Gastrocnemius medialis (tissue), 4 donors: ENCODE measurements at regions not wholly inside any gene's neighbourhood (a gene's known extent, or its start where the extent isn't known, plus 50 kb on each side); places are given as distances from the start of the nearest gene placed in this dataset.

Experiments used
- ATAC-seq, 2 donors: fragments of 150-250 bp; one replicate each; pipeline ENCODE4 v1.9.1; 2016
- DNase-seq, 2 donors: peaks; one replicate each; pipeline ENCODE4 v3.0.0-alpha.2; 2019
- H3K27ac ChIP-seq, 4 donors: fragments of 200-600 bp; sonication (generic); 1 replicate in 1 of 4; 2 replicates in 3 of 4; pipeline ENCODE4 v1.5.1; 2016 to 2018; ENCODE audit warnings: mild to moderate bottlenecking in 2 of 4, moderate library complexity in 1 of 4
- H3K27me3 ChIP-seq, 3 donors: fragments of 200-600 bp; sonication (generic) in 2 of 3; 1 replicate in 1 of 3; 2 replicates in 2 of 3; pipeline versions ENCODE4 v1.5.1 to v1.6.0; 2016 to 2019; ENCODE audit warnings: mild to moderate bottlenecking in 1 of 3, moderate library complexity in 1 of 3
- H3K36me3 ChIP-seq, 2 donors: fragments of 200-600 bp; sonication (generic) in 1 of 2; one replicate each; pipeline ENCODE4 v1.5.1; 2017 to 2018
- H3K4me1 ChIP-seq, 2 donors: fragments of 200-600 bp; sonication (generic) in 1 of 2; one replicate each; pipeline ENCODE4 v1.5.1; 2016 to 2017; ENCODE audit warnings: mild to moderate bottlenecking in 2 of 2
- H3K4me3 ChIP-seq, 4 donors: fragments of 200-600 bp; sonication (generic) in 3 of 4; 1 replicate in 1 of 4; 2 replicates in 3 of 4; pipeline ENCODE4 v1.5.1; 2016 to 2019; ENCODE audit warnings: mild to moderate bottlenecking in 2 of 4
- H3K9me3 ChIP-seq, 3 donors: fragments of 200-600 bp; sonication (generic) in 2 of 3; 1 replicate in 1 of 3; 2 replicates in 2 of 3; pipeline ENCODE4 v1.5.1; 2016 to 2019
- POLR2A ChIP-seq, 2 donors: fragments of 450-650 bp; IDR thresholded peaks; one replicate each; pipeline ENCODE4 v1.6.1; 2017; ENCODE audit warnings: antibody characterized with exemption in 2 of 2, mild to moderate bottlenecking in 2 of 2, moderate library complexity in 2 of 2
- in situ Hi-C, 4 donors: fragments of 200-750 bp; cut with MboI; loops; one replicate each; pipeline versions ENCODE4 v1.15.0 to v1.8.0; 2017; ENCODE audit warnings: low sequenced_read_pairs in 4 of 4
- intact Hi-C: fragments of 100-400 bp; cut with DNase I; formaldehyde crosslinking; loops from one replicate; pipeline ENCODE4 v1.15.1; 2023; ENCODE audit warnings: low total_unique reads
- TF ChIP-seq, protein P1 (sequence below), 5 experiments: fragments of 450-650 bp in 3 of 5; fragments of 200-600 bp in 2 of 5; sonication (generic) in 2 of 5; IDR thresholded peaks in 4 of 5; conservative IDR thresholded peaks in 1 of 5; 1 replicate in 4 of 5; 2 replicates in 1 of 5; pipeline ENCODE4 v1.5.1; 2016 to 2019; ENCODE audit warnings: antibody characterized with exemption in 5 of 5, mild to moderate bottlenecking in 3 of 5, moderate library complexity in 3 of 5

DNA sequence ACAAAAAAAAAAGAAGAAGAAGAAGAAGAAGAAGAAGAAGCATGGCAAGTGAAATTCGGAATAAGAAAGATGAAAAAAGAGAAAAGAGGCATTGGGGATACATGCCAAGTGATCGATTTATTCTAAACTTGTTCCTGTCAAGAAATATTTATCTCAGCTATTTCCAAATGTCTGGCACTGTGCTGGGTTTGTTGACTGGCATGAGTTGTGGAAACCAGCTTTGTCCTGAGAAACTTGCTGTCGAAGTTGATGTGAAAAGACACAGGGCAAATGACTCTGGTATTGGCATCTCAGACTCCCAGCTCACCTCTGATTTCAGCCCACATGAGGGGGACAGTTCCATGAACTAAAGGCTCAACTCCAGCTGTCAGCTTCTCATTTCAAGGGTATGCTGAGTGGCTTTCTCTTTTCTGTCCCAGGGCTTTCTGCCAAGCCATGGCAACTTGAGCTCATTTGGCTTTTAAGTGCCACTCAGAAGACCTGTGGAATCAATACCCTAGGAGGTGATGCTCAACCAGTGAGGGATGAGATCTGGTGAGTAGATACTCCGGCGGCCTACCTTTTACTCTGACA, 253.3 kb upstream of the JAG1 start:
- ATAC-seq = no peak
- Histone ChIP-seq H3K27me3 (no peaks in the 10 kb centered on the region), H3K4me3 (no peak overlapping the region), H3K4me1 (no peaks in the 10 kb centered on the region), H3K9me3 (no peaks in the 10 kb centered on the region), H3K36me3 (no peaks in the 10 kb centered on the region), H3K27ac (no peak overlapping the region)
- TF ChIP-seq, protein P1, sequence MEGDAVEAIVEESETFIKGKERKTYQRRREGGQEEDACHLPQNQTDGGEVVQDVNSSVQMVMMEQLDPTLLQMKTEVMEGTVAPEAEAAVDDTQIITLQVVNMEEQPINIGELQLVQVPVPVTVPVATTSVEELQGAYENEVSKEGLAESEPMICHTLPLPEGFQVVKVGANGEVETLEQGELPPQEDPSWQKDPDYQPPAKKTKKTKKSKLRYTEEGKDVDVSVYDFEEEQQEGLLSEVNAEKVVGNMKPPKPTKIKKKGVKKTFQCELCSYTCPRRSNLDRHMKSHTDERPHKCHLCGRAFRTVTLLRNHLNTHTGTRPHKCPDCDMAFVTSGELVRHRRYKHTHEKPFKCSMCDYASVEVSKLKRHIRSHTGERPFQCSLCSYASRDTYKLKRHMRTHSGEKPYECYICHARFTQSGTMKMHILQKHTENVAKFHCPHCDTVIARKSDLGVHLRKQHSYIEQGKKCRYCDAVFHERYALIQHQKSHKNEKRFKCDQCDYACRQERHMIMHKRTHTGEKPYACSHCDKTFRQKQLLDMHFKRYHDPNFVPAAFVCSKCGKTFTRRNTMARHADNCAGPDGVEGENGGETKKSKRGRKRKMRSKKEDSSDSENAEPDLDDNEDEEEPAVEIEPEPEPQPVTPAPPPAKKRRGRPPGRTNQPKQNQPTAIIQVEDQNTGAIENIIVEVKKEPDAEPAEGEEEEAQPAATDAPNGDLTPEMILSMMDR (IDR thresholded peaks at IDR 0.05 in 4 of 5, conservative IDR thresholded peaks at IDR 0.05 in 1 of 5) = no peak
- no peak for TF ChIP-seq POLR2A (IDR thresholded peaks at IDR 0.05)
- no peak for DNase-seq
- intact Hi-C loops = no loop called here
- in situ Hi-C loops = loop anchor here in 1 of 4 donors (10.0 kb wide), 1 partner anchor 62 kb away; no protein-coding TSS in a partner anchor

DNA sequence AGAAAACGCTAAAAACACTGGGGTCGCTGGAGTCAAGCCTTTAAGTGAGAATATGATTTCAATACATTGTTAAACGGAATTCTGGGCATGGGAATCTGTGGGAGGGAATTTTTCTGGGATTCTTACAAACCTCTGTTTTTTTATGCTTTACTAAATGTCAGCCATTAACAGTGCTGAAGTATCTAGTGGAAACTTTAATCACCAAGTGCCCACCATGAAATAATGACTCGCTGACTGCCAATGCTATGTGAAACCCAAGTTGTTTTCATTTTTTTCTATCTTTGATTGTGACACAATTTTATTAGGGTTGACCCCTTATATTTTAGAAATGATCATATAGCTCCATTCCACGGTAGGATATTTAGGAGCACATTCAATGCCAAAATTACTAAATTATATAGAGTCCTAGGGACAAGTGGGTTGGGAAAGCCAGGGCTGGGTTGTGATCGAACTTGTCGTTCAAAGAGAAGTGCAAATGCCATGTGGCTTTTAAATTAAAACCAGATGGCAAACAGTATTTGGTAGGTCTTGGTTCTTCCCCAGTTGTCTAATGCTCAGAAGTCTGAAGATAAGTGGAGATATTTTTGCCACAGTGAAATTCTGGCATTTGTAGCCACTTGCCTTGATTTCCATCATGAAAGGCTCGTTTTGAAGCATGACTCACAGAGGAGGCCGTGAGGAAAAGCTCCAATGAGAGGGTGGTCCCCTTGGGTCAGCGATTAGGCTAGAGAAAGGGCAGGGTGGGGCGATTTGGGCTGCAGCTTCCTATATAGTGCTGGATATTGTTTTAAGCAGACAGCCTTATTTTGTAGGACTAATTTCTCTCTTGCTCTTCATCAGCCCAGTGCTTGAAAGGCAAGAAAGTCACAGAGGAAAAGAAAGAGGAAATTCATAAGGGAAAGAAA, 254.4 kb upstream of the JAG1 start:
- Histone ChIP-seq H3K9me3 (no peaks in the 10 kb centered on the region), H3K36me3 (no peaks in the 10 kb centered on the region), H3K27ac (peak overlapping the region in 1 of 4 donors; percentile 49), H3K27me3 (no peaks in the 10 kb centered on the region), H3K4me3 (no peak overlapping the region), H3K4me1 (no peaks in the 10 kb centered on the region)
- TF ChIP-seq, protein P1 (IDR thresholded peaks at IDR 0.05 in 4 of 5, conservative IDR thresholded peaks at IDR 0.05 in 1 of 5) = no peak
- TF ChIP-seq POLR2A (IDR thresholded peaks at IDR 0.05) = no peak
- intact Hi-C loops = no loop called here
- in situ Hi-C loops = loop anchor here in 1 of 4 donors (10.0 kb wide), 1 partner anchor 63 kb away; no protein-coding TSS in a partner anchor
- no peak for ATAC-seq
- DNase-seq = no peak

DNA sequence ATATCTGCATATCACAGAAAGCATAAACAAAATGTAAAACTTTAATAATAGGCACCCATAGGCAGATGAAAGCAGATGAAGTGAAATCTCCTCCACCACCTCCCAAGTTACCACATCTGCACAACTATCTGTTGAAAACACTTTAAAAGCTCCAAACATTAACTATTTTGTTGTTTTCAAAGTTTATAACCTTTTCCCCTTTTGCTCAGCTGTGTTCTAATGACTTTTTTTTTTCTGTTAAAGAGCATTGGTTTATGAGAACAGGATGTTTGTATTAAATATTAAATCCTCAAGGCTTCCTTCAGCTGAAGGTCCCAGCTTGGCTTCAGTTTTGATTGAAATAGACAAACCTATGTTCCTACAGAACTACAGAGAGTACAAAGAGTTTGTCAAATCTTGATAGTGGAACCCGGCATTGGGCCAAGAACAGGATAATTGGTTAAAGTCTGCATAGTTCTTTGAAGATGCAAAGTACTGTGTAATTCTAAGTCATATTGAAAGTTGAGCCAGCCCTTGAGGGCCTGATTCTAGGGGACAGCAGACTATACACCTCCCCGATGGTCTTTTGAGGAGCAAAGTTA, 255.1 kb upstream of the JAG1 start:
- peak overlapping the region in 1 of 4 donors; percentile 49 for H3K27ac ChIP-seq
- TF ChIP-seq, protein P1 (IDR thresholded peaks at IDR 0.05 in 4 of 5, conservative IDR thresholded peaks at IDR 0.05 in 1 of 5) = no peak
- no peak for TF ChIP-seq POLR2A (IDR thresholded peaks at IDR 0.05)
- no peak overlapping the region for H3K4me3 ChIP-seq
- DNase-seq (no peak), ATAC-seq (no peak)
- no peaks in the 10 kb centered on the region for H3K27me3 ChIP-seq
- intact Hi-C loops = no loop called here
- no peaks in the 10 kb centered on the region for H3K9me3 ChIP-seq
- in situ Hi-C loops = loop anchor here in 1 of 4 donors (10.0 kb wide), 1 partner anchor 64 kb away; no protein-coding TSS in a partner anchor
- no peaks in the 10 kb centered on the region for H3K36me3 ChIP-seq
- H3K4me1 ChIP-seq = no peaks in the 10 kb centered on the region

DNA sequence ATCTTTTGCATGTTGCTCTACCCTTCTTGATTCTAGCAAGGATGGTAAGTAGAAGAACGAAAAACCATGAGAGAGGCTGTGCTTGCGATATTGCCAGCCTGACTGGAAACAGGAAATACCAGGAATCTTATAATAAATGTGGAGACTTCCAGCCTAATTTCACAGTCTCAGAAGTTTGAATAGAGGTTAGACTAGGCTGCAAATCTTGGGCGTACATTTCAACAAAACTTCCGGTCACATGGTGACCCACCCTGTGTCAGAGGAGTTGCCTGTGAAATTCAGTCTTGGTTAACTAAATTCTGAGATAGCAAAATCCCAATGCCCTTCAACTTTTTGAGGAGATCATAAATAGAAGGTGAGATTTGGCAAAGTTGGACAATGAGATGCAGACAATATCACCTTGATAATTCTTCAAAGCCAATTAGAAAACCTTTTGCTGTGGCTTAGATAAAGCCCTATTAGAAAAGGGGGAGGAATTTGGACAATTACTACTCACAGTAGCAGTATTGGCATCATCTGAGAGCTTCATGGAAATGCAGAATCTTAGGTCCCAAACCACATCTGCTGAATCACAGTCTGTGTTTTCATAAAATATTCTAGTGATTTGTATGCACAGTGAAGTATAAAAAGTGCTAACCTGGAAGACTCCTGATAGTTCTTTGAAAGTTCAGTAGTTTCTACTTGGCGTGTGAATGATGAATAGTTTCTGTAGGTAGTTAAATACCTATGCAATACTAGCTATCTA, 262.0 kb upstream of the JAG1 start:
- intact Hi-C loops (no loop called here), in situ Hi-C loops (no loop called here)
- DNase-seq (no peak), ATAC-seq (no peak)
- TF ChIP-seq, protein P1 (IDR thresholded peaks at IDR 0.05 in 4 of 5, conservative IDR thresholded peaks at IDR 0.05 in 1 of 5) = no peak
- TF ChIP-seq POLR2A (IDR thresholded peaks at IDR 0.05) = no peak
- Histone ChIP-seq H3K27me3 (no peaks in the 10 kb centered on the region), H3K27ac (no peak overlapping the region), H3K9me3 (no peaks in the 10 kb centered on the region), H3K36me3 (no peaks in the 10 kb centered on the region), H3K4me3 (no peak overlapping the region), H3K4me1 (peaks cover 0 to 7% of the 10 kb centered on the region in 2 donors)
